Endodermal cell (in vitro differentiated cells): ENCODE measurements at regions not wholly inside any gene's neighbourhood (a gene's known extent, or its start where the extent isn't known, plus 50 kb on each side); places are given as distances from the start of the nearest gene placed in this dataset.

Source experiments
- DNase-seq: peaks from one replicate; pipeline ENCODE4 v3.0.0-alpha.2; 2017
- H3K27ac ChIP-seq: 2 replicates; pipeline ENCODE4 v1.5.1; 2013; ENCODE audit warnings: mild to moderate bottlenecking, low read depth, low read length, moderate library complexity
- H3K27me3 ChIP-seq: 2 replicates; pipeline ENCODE4 v1.6.1; 2013; ENCODE audit warnings: mild to moderate bottlenecking, low read length, moderate library complexity; ENCODE audit not compliant: insufficient read depth, control insufficient read depth, poor library complexity, severe bottlenecking
- H3K36me3 ChIP-seq: 2 replicates; pipeline ENCODE4 v1.7.0; 2013; ENCODE audit warnings: mild to moderate bottlenecking, low read length, moderate library complexity; ENCODE audit not compliant: control insufficient read depth, insufficient read depth
- H3K4me1 ChIP-seq: one replicate; pipeline ENCODE4 v1.7.0; 2013; ENCODE audit warnings: low read length; ENCODE audit not compliant: control insufficient read depth, insufficient read depth
- H3K4me3 ChIP-seq: 2 replicates; pipeline ENCODE4 v1.5.1; 2013; ENCODE audit warnings: mild to moderate bottlenecking, low read length, moderate library complexity
- H3K9ac ChIP-seq: 2 replicates; pipeline ENCODE4 v1.6.1; 2013; ENCODE audit warnings: mild to moderate bottlenecking, low read length, moderate library complexity; ENCODE audit not compliant: poor library complexity, severe bottlenecking; ENCODE audit errors: extremely low read depth
- H3K9me3 ChIP-seq: 2 replicates; pipeline ENCODE4 v1.6.1; 2013; ENCODE audit warnings: mild to moderate bottlenecking, low read length, moderate library complexity; ENCODE audit not compliant: control insufficient read depth
- H3K27ac Mint-ChIP-seq: 2 replicates; pipeline ENCODE4 v1.8.0; 2020; ENCODE audit warnings: mixed read lengths
- H3K27me3 Mint-ChIP-seq: 2 replicates; pipeline ENCODE4 v1.8.0; 2021; ENCODE audit warnings: mild to moderate bottlenecking, mixed read lengths; ENCODE audit not compliant: insufficient read depth
- H3K36me3 Mint-ChIP-seq: 2 replicates; pipeline ENCODE4 v1.8.0; 2020; ENCODE audit warnings: low read depth, mixed read lengths
- H3K4me1 Mint-ChIP-seq: 2 replicates; pipeline ENCODE4 v1.8.0; 2020; ENCODE audit warnings: mixed read lengths
- H3K4me3 Mint-ChIP-seq: 2 replicates; pipeline ENCODE4 v1.8.0; 2020; ENCODE audit warnings: mild to moderate bottlenecking, moderate library complexity, mixed read lengths
- H3K9me3 Mint-ChIP-seq: 2 replicates; pipeline ENCODE4 v1.8.0; 2020; ENCODE audit warnings: mild to moderate bottlenecking, mixed read lengths
- WGBS, 2 experiments: methylation state at CpG; one replicate each; pipeline versions ENCODE4 v1.1.5 to v1.1.7; 2013; ENCODE audit warnings: missing lambda C conversion rate in 2 of 2, mixed read lengths in 1 of 2; ENCODE audit not compliant: insufficient coverage in 1 of 2, insufficient read length in 1 of 2; 5-methylcytosine and 5-hydroxymethylcytosine counted together
- TF ChIP-seq, protein P1 (sequence below): fragments of 200-600 bp; sonication (generic); conservative IDR thresholded peaks from 2 replicates; pipeline ENCODE4 v1.5.0; 2021; ENCODE audit warnings: antibody characterized with exemption, mild to moderate bottlenecking

DNA sequence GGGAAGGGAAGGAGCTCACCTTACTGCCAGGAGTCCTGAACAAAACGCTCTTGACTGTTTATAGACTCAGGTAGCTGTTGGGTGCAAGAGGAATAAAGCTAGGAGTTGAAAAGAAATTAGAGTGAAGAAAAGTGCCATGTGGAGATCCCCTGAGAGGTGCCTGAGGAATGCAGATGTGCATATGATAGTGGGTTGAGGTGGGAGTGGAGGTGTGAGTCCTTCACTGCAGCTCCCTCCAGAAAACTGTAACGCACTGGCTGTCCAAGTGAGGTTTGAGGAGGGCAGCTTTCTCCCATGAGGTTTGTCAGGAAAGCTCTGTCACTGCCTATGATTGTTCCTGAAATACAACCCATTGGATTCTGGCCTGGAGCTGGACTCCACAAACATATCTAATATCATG is 904.8 kb upstream of the POT1 start:
- TF ChIP-seq, protein P1, sequence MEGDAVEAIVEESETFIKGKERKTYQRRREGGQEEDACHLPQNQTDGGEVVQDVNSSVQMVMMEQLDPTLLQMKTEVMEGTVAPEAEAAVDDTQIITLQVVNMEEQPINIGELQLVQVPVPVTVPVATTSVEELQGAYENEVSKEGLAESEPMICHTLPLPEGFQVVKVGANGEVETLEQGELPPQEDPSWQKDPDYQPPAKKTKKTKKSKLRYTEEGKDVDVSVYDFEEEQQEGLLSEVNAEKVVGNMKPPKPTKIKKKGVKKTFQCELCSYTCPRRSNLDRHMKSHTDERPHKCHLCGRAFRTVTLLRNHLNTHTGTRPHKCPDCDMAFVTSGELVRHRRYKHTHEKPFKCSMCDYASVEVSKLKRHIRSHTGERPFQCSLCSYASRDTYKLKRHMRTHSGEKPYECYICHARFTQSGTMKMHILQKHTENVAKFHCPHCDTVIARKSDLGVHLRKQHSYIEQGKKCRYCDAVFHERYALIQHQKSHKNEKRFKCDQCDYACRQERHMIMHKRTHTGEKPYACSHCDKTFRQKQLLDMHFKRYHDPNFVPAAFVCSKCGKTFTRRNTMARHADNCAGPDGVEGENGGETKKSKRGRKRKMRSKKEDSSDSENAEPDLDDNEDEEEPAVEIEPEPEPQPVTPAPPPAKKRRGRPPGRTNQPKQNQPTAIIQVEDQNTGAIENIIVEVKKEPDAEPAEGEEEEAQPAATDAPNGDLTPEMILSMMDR = no peak
- peaks cover 21% of the 10 kb centered on the region for H3K9me3 Mint-ChIP-seq
- peak; percentile 45 for DNase-seq
- no peaks in the 10 kb centered on the region for H3K4me1 ChIP-seq
- no peak overlapping the region for H3K27ac Mint-ChIP-seq
- H3K4me3 Mint-ChIP-seq = no peak overlapping the region
- H3K27me3 ChIP-seq = no peaks in the 10 kb centered on the region
- no peak overlapping the region for H3K4me3 ChIP-seq
- WGBS, 2 experiments = 89% methylated on average over 2 of the region's 2 CpGs; no CpG with 5 or more reads in 1 of the 2 experiments
- no peaks in the 10 kb centered on the region for H3K27me3 Mint-ChIP-seq
- H3K27ac ChIP-seq = no peak overlapping the region
- H3K36me3 ChIP-seq = no peaks in the 10 kb centered on the region
- H3K36me3 Mint-ChIP-seq = peaks cover 2% of the 10 kb centered on the region
- H3K9me3 ChIP-seq = no peaks in the 10 kb centered on the region
- no peaks in the 10 kb centered on the region for H3K4me1 Mint-ChIP-seq
- no peak overlapping the region for H3K9ac ChIP-seq

DNA sequence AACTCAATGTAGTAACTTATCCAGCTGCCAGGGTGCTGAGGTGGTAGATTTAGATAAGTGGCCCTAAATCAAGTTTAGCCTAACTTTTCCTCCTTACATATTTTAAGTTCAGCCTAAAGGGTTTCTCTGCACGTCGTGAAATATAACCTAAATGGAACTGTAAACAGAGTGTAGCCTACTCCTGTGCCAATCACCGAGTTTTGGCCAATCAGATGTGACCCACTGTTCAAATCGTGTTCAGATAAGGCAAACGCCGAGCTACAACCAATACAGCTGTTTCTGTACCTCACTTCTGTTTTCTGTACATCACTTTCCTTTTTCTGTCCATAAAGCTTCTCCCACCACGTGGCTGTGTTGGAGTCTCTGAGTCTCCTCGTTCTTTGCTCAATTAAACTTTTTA is 904.2 kb upstream of the POT1 start:
- TF ChIP-seq, protein P1 = no peak
- no peak overlapping the region for H3K27ac ChIP-seq
- Mint-ChIP-seq H3K9me3 (peaks cover 27% of the 10 kb centered on the region), H3K4me3 (no peak overlapping the region), H3K27ac (no peak overlapping the region), H3K4me1 (no peaks in the 10 kb centered on the region), H3K36me3 (peaks cover 3% of the 10 kb centered on the region), H3K27me3 (no peaks in the 10 kb centered on the region)
- no peak overlapping the region for H3K4me3 ChIP-seq
- H3K9ac ChIP-seq = no peak overlapping the region
- DNase-seq = no peak
- no peaks in the 10 kb centered on the region for H3K4me1 ChIP-seq
- 91 to 94% methylated on average over 6 to 8 of the region's 8 CpGs for WGBS, 2 experiments
- no peaks in the 10 kb centered on the region for H3K9me3 ChIP-seq
- H3K36me3 ChIP-seq = no peaks in the 10 kb centered on the region
- H3K27me3 ChIP-seq = no peaks in the 10 kb centered on the region

- peaks cover 6% of the 10 kb centered on the region for H3K36me3 Mint-ChIP-seq
- H3K4me3 Mint-ChIP-seq = no peak overlapping the region
- no peak for DNase-seq
- Histone ChIP-seq H3K4me3 (no peak overlapping the region), H3K9me3 (peaks cover 3% of the 10 kb centered on the region), H3K4me1 (no peaks in the 10 kb centered on the region), H3K9ac (no peak overlapping the region), H3K27ac (no peak overlapping the region), H3K27me3 (no peaks in the 10 kb centered on the region), H3K36me3 (no peaks in the 10 kb centered on the region)
- H3K27me3 Mint-ChIP-seq = no peaks in the 10 kb centered on the region
- no peak overlapping the region for H3K27ac Mint-ChIP-seq
- TF ChIP-seq, protein P1 = no peak
- H3K9me3 Mint-ChIP-seq = peaks cover 37% of the 10 kb centered on the region
- H3K4me1 Mint-ChIP-seq = no peaks in the 10 kb centered on the region
Observed at GRCh38 chr7:125830743-125831142, 901.1 kb upstream of the POT1 start.
